ENCODE measurements at regions not wholly inside any gene's neighbourhood (a gene's known extent, or its start where the extent isn't known, plus 50 kb on each side); places are given as distances from the start of the nearest gene placed in this dataset.

DNA sequence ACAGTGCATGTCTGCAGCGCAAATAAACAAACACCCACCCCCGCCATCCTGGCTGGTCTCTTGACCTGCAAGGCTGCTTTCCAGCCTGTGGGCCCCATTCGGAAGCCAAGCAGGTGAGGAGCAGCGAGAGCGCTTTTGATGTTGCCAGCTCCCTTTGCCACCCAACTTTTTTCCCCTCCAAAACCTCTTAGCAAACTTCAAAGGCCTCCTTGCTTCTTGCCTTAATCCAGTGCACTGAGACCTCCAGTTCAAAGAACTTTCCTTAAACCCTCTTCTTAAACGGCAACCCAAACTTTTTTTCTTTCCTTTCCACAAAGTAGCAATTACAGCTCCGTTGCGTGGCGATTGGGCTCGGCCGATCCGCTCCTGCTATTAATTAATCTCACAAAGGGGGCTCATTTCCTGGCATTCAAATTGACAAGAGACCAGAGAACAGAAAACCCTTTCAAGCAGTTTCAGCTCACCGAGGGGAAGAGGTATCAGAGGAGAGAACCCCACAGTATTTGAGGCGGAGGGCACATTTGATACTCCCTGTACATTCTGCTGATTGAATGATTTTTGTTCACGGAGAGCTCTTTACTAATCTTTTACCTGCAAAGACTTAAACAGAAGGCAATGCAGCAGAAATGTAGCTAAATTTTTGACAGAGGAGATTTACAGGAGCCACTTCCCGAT is 531.4 kb downstream of the TMEM182 start:
- dilution Hi-C loops (cut with MboI; ENCODE audit: extremely low pct_ligation_motif_present, low sequenced_read_pairs) = no loop called here

More for the DNA sequence above, 531.4 kb downstream of the TMEM182 start:
- DNase-seq (ENCODE audit: low read depth, low spot score) (no peak), FAIRE-seq (no peak)
- H4K20me1 ChIP-seq (replicated peaks; ENCODE audit: control insufficient read depth, extremely low read depth, insufficient read depth, low read length) = no peaks in the 10 kb centered on the region
- no peaks in the 10 kb centered on the region for H3K27me3 ChIP-seq (ENCODE audit: control insufficient read depth in 2 of 2, insufficient read depth in 2 of 2, low read length in 2 of 2)
- H3K9me1 ChIP-seq (replicated peaks; ENCODE audit: control insufficient read depth, extremely low read depth, insufficient read depth, low read length) = no peaks in the 10 kb centered on the region
- ChIA-PET CTCF (no interaction called here), POLR2A (no interaction called here)
- H3K79me2 ChIP-seq (ENCODE audit: control insufficient read depth, insufficient read depth, low read length) = no peaks in the 10 kb centered on the region
- TF ChIP-seq EZH2 (IDR thresholded peaks at IDR 0.05; ENCODE audit: borderline replicate concordance, low read depth, low read length, severe bottlenecking) (no peak), GATA2 (IDR thresholded peaks at IDR 0.05; ENCODE audit: insufficient read depth, insufficient read length, low read depth, low read length) (no peak), POLR2A (IDR thresholded peaks at IDR 0.05; ENCODE audit: low read depth, low read length) (no peak), JUN (IDR thresholded peaks at IDR 0.05; ENCODE audit: borderline replicate concordance, insufficient read depth, insufficient read length, low read depth) (no peak), POLR2AphosphoS5 (IDR thresholded peaks at IDR 0.05; ENCODE audit: insufficient read depth, low read depth, low read length) (no peak), MYC (IDR thresholded peaks at IDR 0.05; ENCODE audit: low read depth, low read length) (no peak), FOS (IDR thresholded peaks at IDR 0.05; ENCODE audit: borderline replicate concordance, insufficient read depth, low read length) (no peak)
- TF ChIP-seq, protein P1, sequence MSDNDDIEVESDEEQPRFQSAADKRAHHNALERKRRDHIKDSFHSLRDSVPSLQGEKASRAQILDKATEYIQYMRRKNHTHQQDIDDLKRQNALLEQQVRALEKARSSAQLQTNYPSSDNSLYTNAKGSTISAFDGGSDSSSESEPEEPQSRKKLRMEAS (IDR thresholded peaks at IDR 0.05; ENCODE audit: insufficient read depth, insufficient read length) = no peak
- TF ChIP-seq, protein P2, sequence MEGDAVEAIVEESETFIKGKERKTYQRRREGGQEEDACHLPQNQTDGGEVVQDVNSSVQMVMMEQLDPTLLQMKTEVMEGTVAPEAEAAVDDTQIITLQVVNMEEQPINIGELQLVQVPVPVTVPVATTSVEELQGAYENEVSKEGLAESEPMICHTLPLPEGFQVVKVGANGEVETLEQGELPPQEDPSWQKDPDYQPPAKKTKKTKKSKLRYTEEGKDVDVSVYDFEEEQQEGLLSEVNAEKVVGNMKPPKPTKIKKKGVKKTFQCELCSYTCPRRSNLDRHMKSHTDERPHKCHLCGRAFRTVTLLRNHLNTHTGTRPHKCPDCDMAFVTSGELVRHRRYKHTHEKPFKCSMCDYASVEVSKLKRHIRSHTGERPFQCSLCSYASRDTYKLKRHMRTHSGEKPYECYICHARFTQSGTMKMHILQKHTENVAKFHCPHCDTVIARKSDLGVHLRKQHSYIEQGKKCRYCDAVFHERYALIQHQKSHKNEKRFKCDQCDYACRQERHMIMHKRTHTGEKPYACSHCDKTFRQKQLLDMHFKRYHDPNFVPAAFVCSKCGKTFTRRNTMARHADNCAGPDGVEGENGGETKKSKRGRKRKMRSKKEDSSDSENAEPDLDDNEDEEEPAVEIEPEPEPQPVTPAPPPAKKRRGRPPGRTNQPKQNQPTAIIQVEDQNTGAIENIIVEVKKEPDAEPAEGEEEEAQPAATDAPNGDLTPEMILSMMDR (IDR thresholded peaks at IDR 0.05; ENCODE audit: extremely low read depth in 1 of 2, insufficient read depth in 1 of 2, low read depth in 1 of 2, low read length in 2 of 2) = no peak
- no peak overlapping the region for H3K9ac ChIP-seq (replicated peaks; ENCODE audit: extremely low read depth, insufficient read depth, low read length)
- no peak overlapping the region for H3K4me2 ChIP-seq (ENCODE audit: insufficient read depth, low read length)
- H3K27ac ChIP-seq (ENCODE audit: insufficient read depth, low read depth, low read length) = no peak overlapping the region
- H2AFZ ChIP-seq (ENCODE audit: low read depth, low read length) = no peak overlapping the region
- H3K9me3 ChIP-seq (replicated peaks; ENCODE audit: control insufficient read depth, insufficient read depth, low read length) = no peaks in the 10 kb centered on the region
- no TSS peak for BruUV-seq (replicated peaks)
- no peaks in the 10 kb centered on the region for H3K4me1 ChIP-seq (ENCODE audit: control insufficient read depth, extremely low read depth, insufficient read depth, low read length)
- H3K4me3 ChIP-seq (replicated peaks in 1 of 3; ENCODE audit: insufficient read depth in 1 of 3, low read depth in 1 of 3, low read length in 3 of 3) = no peak overlapping the region
- H3K36me3 ChIP-seq (ENCODE audit: control insufficient read depth in 2 of 2, extremely low read depth in 1 of 2, insufficient read depth in 2 of 2, low read length in 2 of 2) = no peaks in the 10 kb centered on the region
- intact Hi-C loops (cut with micrococcal nuclease) = no loop called here

Data from endothelial cell of umbilical vein (primary cell).